ENCODE measurements at regions not wholly inside any gene's neighbourhood (a gene's known extent, or its start where the extent isn't known, plus 50 kb on each side); places are given as distances from the start of the nearest gene placed in this dataset.

- CTCF ChIA-PET: interaction anchor here (0.6 to 7.8 kb wide), 12 partner anchors 9 to 195 kb away, joined by 3 to 42 read pairs (median 4); no protein-coding TSS in a partner anchor
- DNase-seq: peak; percentile 44
- no peak for TF ChIP-seq CHD2 (IDR thresholded peaks at IDR 0.05; ENCODE audit: low read length, partially characterized antibody)
- TF ChIP-seq FOXJ3 (CRISPR knock-in tag; IDR thresholded peaks at IDR 0.05): no peak
- TF ChIP-seq JUND (IDR thresholded peaks at IDR 0.05): no peak
- TF ChIP-seq FOSL2 (IDR thresholded peaks at IDR 0.05; ENCODE audit: borderline replicate concordance, low read depth): no peak
- TF ChIP-seq RCOR1 (IDR thresholded peaks at IDR 0.05; ENCODE audit: low read length): no peak
- no peak for TF ChIP-seq EZH2phosphoT487 (IDR thresholded peaks at IDR 0.05; ENCODE audit: borderline replicate concordance, low read depth)
- TF ChIP-seq USF1 (IDR thresholded peaks at IDR 0.05; ENCODE audit: borderline replicate concordance, low read depth): no peak
- no peak for TF ChIP-seq USF2 (IDR thresholded peaks at IDR 0.05; ENCODE audit: borderline replicate concordance, low read depth, low read length)
Observed at GRCh38 chr10:71075759-71076472, 136.5 kb upstream of the UNC5B start.

GRCh38 chr10:71076473-71077142 lies 135.8 kb upstream of the UNC5B start:
- WGBS (ENCODE audit: low lambda C conversion rate): 60% methylated on average over 3 of the region's 8 CpGs
- no peak for TF ChIP-seq NFIC (IDR thresholded peaks at IDR 0.05; ENCODE audit: borderline replicate concordance)
- TF ChIP-seq USF1 (IDR thresholded peaks at IDR 0.05; ENCODE audit: borderline replicate concordance, low read depth): no peak
- TF ChIP-seq SIN3A (IDR thresholded peaks at IDR 0.05; ENCODE audit: borderline replicate concordance, low read depth, low read length): no peak
- TF ChIP-seq SMC3 (IDR thresholded peaks at IDR 0.05; ENCODE audit: low read depth, low read length): no peak
- TF ChIP-seq TAF1 (IDR thresholded peaks at IDR 0.05; ENCODE audit: borderline replicate concordance, low read depth, low read length): no peak
- TF ChIP-seq IRF3 (IDR thresholded peaks at IDR 0.05; ENCODE audit: low read depth, low read length): no peak
- no peak for TF ChIP-seq POLR2AphosphoS5 (IDR thresholded peaks at IDR 0.05; ENCODE audit: low read depth, low read length)
- no peak for TF ChIP-seq RAD21 (IDR thresholded peaks at IDR 0.05; ENCODE audit: low read length)
- no peak for TF ChIP-seq MEF2A (IDR thresholded peaks at IDR 0.05; ENCODE audit: borderline replicate concordance, low read depth)
- TF ChIP-seq GATA2 (CRISPR knock-in tag; IDR thresholded peaks at IDR 0.05): no peak
- H3K4me3 ChIP-seq (ENCODE audit: low read depth in 2 of 2, low read length in 1 of 2): no peak overlapping the region

More at GRCh38 chr10:71075759-71076472, 136.5 kb upstream of the UNC5B start:
- H3K36me3 ChIP-seq (replicated peaks in 1 of 2; ENCODE audit: control insufficient read depth in 1 of 2, insufficient read depth in 2 of 2, low read length in 1 of 2): no peaks in the 10 kb centered on the region
- 47% methylated on average over 11 of the region's 15 CpGs for WGBS (ENCODE audit: low lambda C conversion rate)
- no peak overlapping the region for H2AFZ ChIP-seq (ENCODE audit: low read depth)
- no peak overlapping the region for H3K4me3 ChIP-seq (ENCODE audit: low read depth in 2 of 2, low read length in 1 of 2)
- H3K79me2 ChIP-seq (ENCODE audit: insufficient read depth): no peaks in the 10 kb centered on the region
- no peaks in the 10 kb centered on the region for H4K20me1 ChIP-seq (ENCODE audit: insufficient read depth)
- H3K4me2 ChIP-seq: no peak overlapping the region
- H3K4me1 ChIP-seq (ENCODE audit: control insufficient read depth in 1 of 2, insufficient read depth in 2 of 2, low read depth in 1 of 2, low read length in 1 of 2): peaks cover 0 to 49% of the 10 kb centered on the region in 2 experiments; a peak in 1 of 4 replicates
- H3K9ac ChIP-seq: no peak overlapping the region
- no peaks in the 10 kb centered on the region for H3K9me2 ChIP-seq
- no peaks in the 10 kb centered on the region for H3F3A ChIP-seq (replicated peaks; ENCODE audit: insufficient read depth)
- POLR2A ChIA-PET: interaction anchor here (1.0 kb wide), 3 partner anchors 9 to 60 kb away, joined by 3 read pairs; no protein-coding TSS in a partner anchor
- H3K27ac ChIP-seq (ENCODE audit: low read depth in 2 of 2, low read length in 1 of 2): peak overlapping the region in 1 of 2 experiments; percentile 18; a peak in 1 of 4 replicates
- H3K27me3 ChIP-seq (ENCODE audit: insufficient read depth): 0 out of 2 replicates have a peak, but pooled peaks cover 5% of the 10 kb centered on the region
- no peaks in the 10 kb centered on the region for H3K9me3 ChIP-seq

More at GRCh38 chr10:71076473-71077142, 135.8 kb upstream of the UNC5B start:
- H3F3A ChIP-seq (replicated peaks; ENCODE audit: insufficient read depth): no peaks in the 10 kb centered on the region
- H3K36me3 ChIP-seq (replicated peaks in 1 of 2; ENCODE audit: control insufficient read depth in 1 of 2, insufficient read depth in 2 of 2, low read length in 1 of 2): no peaks in the 10 kb centered on the region
- H3K9ac ChIP-seq: no peak overlapping the region
- H3K27me3 ChIP-seq (ENCODE audit: insufficient read depth): 0 out of 2 replicates have a peak, but pooled peaks cover 5% of the 10 kb centered on the region
- DNase-seq: peak; percentile 47
- H3K27ac ChIP-seq (ENCODE audit: low read depth in 2 of 2, low read length in 1 of 2): peak overlapping the region in 1 of 2 experiments; percentile 3; a peak in 2 of 4 replicates
- H3K9me3 ChIP-seq: no peaks in the 10 kb centered on the region
- peaks cover 0 to 49% of the 10 kb centered on the region in 2 experiments; a peak in 1 of 4 replicates for H3K4me1 ChIP-seq (ENCODE audit: control insufficient read depth in 1 of 2, insufficient read depth in 2 of 2, low read depth in 1 of 2, low read length in 1 of 2)
- no peaks in the 10 kb centered on the region for H3K9me2 ChIP-seq
- H4K20me1 ChIP-seq (ENCODE audit: insufficient read depth): no peaks in the 10 kb centered on the region
- no peaks in the 10 kb centered on the region for H3K79me2 ChIP-seq (ENCODE audit: insufficient read depth)
- ChIA-PET POLR2A (interaction anchor here (0.8 to 1.0 kb wide), 3 partner anchors 10 to 117 kb away, joined by 3 to 4 read pairs (median 3); no protein-coding TSS in a partner anchor), CTCF (interaction anchor here (1.0 to 7.8 kb wide), 8 partner anchors 10 to 194 kb away, joined by 3 to 42 read pairs (median 5); no protein-coding TSS in a partner anchor)
- H3K4me2 ChIP-seq: no peak overlapping the region
- H2AFZ ChIP-seq (ENCODE audit: low read depth): no peak overlapping the region
